ENCODE measurements at regions not wholly inside any gene's neighbourhood (a gene's known extent, or its start where the extent isn't known, plus 50 kb on each side); places are given as distances from the start of the nearest gene placed in this dataset.
A peak's percentile ranks its signal among the peaks of the same experiment; 100 is the strongest.
"Not testable (repeated sequence)": the region's sequence is repeated elsewhere in the genome, so short reads cannot be mapped to it uniquely, and the experiment has no call there.

- H3K4me3 ChIP-seq (ENCODE audit: low read depth, low read length) = no peak overlapping the region
- DNase-seq (ENCODE audit: low read depth) = no peak
- TF ChIP-seq, protein P1, sequence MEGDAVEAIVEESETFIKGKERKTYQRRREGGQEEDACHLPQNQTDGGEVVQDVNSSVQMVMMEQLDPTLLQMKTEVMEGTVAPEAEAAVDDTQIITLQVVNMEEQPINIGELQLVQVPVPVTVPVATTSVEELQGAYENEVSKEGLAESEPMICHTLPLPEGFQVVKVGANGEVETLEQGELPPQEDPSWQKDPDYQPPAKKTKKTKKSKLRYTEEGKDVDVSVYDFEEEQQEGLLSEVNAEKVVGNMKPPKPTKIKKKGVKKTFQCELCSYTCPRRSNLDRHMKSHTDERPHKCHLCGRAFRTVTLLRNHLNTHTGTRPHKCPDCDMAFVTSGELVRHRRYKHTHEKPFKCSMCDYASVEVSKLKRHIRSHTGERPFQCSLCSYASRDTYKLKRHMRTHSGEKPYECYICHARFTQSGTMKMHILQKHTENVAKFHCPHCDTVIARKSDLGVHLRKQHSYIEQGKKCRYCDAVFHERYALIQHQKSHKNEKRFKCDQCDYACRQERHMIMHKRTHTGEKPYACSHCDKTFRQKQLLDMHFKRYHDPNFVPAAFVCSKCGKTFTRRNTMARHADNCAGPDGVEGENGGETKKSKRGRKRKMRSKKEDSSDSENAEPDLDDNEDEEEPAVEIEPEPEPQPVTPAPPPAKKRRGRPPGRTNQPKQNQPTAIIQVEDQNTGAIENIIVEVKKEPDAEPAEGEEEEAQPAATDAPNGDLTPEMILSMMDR (conservative IDR thresholded peaks at IDR 0.05; ENCODE audit: low read depth, low read length) = no peak
Measured at GRCh38 chr6:55049866-55050265, 124.4 kb upstream of the HCRTR2 start.

DNA sequence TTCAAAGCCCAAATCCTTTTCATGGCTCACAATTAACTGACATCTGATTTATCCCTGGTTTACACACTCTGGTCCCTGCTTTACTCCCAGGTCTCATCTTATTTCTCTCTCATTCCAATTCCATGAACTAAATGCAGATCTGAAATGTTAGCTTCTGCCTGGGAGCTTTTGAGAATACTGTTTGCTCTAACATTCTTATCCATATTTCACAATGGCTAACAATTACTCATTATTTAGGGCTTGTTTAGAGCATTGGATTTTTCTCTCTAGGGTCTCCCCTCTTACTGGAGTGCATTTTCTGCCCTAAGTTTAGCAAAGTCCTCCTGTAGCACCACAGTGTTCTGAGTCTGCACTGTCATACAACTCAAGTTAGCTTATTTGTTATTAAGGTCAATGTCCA, 121.5 kb upstream of the HCRTR2 start:
- no peak overlapping the region for H3K4me3 ChIP-seq (ENCODE audit: low read depth, low read length)
- TF ChIP-seq, protein P1 (conservative IDR thresholded peaks at IDR 0.05; ENCODE audit: low read depth, low read length) = no peak
- DNase-seq (ENCODE audit: low read depth) = no peak

GRCh38 chr6:55058682-55059081, 115.6 kb upstream of the HCRTR2 start:
- H3K4me3 ChIP-seq (ENCODE audit: low read depth, low read length) = no peak overlapping the region
- TF ChIP-seq, protein P1 (conservative IDR thresholded peaks at IDR 0.05; ENCODE audit: low read depth, low read length) = no peak
- no peak for DNase-seq (ENCODE audit: low read depth)

- TF ChIP-seq, protein P1 (conservative IDR thresholded peaks at IDR 0.05; ENCODE audit: low read depth, low read length) = no peak
- H3K4me3 ChIP-seq (ENCODE audit: low read depth, low read length) = no peak overlapping the region
- no peak for DNase-seq (ENCODE audit: low read depth)
Measured at GRCh38 chr6:55064711-55065420, 109.4 kb upstream of the HCRTR2 start.

GRCh38 chr6:55069132-55069781, 105.1 kb upstream of the HCRTR2 start:
- H3K4me3 ChIP-seq (ENCODE audit: low read depth, low read length) = no peak overlapping the region
- peak; percentile 12 for DNase-seq (ENCODE audit: low read depth)
- TF ChIP-seq, protein P1 (conservative IDR thresholded peaks at IDR 0.05; ENCODE audit: low read depth, low read length) = peak; percentile 81

GRCh38 chr6:55082021-55082420, 92.3 kb upstream of the HCRTR2 start:
- no peak overlapping the region for H3K4me3 ChIP-seq (ENCODE audit: low read depth, low read length)
- TF ChIP-seq, protein P1 (conservative IDR thresholded peaks at IDR 0.05; ENCODE audit: low read depth, low read length) = no peak
- DNase-seq (ENCODE audit: low read depth) = no peak

GRCh38 chr6:55088011-55088410, 86.3 kb upstream of the HCRTR2 start:
- not testable (repeated sequence) for H3K4me3 ChIP-seq (ENCODE audit: low read depth, low read length); DNase-seq (ENCODE audit: low read depth)
